Breast epithelium (tissue), 3 donors: ENCODE measurements at regions not wholly inside any gene's neighbourhood (a gene's known extent, or its start where the extent isn't known, plus 50 kb on each side); places are given as distances from the start of the nearest gene placed in this dataset.

ENCODE experiments used
- CTCF ChIP-seq, 3 donors: fragments of 450-650 bp; IDR thresholded peaks; one replicate each; pipeline ENCODE4 v1.5.1; 2016 to 2017; ENCODE audit warnings: antibody characterized with exemption in 3 of 3, mild to moderate bottlenecking in 3 of 3, moderate library complexity in 3 of 3
- POLR2A ChIP-seq: fragments of 450-650 bp; IDR thresholded peaks from one replicate; pipeline ENCODE4 v1.6.1; 2016; ENCODE audit warnings: antibody characterized with exemption, mild to moderate bottlenecking, moderate library complexity
- POLR2AphosphoS5 ChIP-seq, 3 donors: sonication (generic); formaldehyde crosslinking; IDR thresholded peaks; one replicate each; pipeline ENCODE4 v1.6.1; 2017; ENCODE audit warnings: antibody characterized with exemption in 3 of 3

- no peak for TF ChIP-seq CTCF (IDR thresholded peaks at IDR 0.05)
- TF ChIP-seq POLR2A, result no peak
- TF ChIP-seq POLR2AphosphoS5 (IDR thresholded peaks at IDR 0.05), result no peak
These were observed 226.7 kb downstream of the LMBRD1 start for GRCh38 chr6:69570106-69570505.
